Endothelial cell of umbilical vein (primary cell): ENCODE measurements at regions not wholly inside any gene's neighbourhood (a gene's known extent, or its start where the extent isn't known, plus 50 kb on each side); places are given as distances from the start of the nearest gene placed in this dataset.

Source experiments
- EZH2 ChIP-seq: IDR thresholded peaks from 2 replicates; pipeline ENCODE4 v1.6.1; 2012; ENCODE audit warnings: borderline replicate concordance, low read depth, mild to moderate bottlenecking, moderate library complexity, low read length, inconsistent platforms; ENCODE audit not compliant: severe bottlenecking
- TF ChIP-seq, protein P1 (sequence below), 2 donors: IDR thresholded peaks; 1 replicate in 1 of 2; 2 replicates in 1 of 2; pipeline ENCODE4 v1.5.1; 2011; ENCODE audit warnings: low read length in 2 of 2, mild to moderate bottlenecking in 2 of 2, moderate library complexity in 2 of 2, control low read depth in 1 of 2, inconsistent platforms in 1 of 2, low read depth in 1 of 2; ENCODE audit not compliant: insufficient read depth in 1 of 2; ENCODE audit errors: extremely low read depth in 1 of 2

DNA sequence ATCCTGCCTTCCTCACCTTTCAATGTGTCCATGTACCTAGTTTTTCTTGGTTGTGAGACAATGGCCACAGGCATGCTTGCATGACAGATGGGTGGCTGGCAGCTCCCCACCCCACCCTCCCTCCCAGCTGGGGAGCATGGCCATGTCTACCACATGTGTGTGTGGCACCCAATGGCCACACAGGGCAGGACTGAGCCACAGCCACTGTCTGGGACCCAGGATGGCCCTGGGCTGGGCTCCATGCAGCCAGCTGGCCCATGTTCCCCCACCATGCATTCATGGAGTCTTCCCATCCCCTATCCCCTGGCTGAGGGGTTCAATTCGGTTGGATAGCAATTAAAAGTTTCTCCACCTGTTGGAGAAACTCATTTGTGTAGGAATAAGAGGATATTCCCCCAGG lies 566.0 kb upstream of the USP15 start:
- TF ChIP-seq, protein P1, sequence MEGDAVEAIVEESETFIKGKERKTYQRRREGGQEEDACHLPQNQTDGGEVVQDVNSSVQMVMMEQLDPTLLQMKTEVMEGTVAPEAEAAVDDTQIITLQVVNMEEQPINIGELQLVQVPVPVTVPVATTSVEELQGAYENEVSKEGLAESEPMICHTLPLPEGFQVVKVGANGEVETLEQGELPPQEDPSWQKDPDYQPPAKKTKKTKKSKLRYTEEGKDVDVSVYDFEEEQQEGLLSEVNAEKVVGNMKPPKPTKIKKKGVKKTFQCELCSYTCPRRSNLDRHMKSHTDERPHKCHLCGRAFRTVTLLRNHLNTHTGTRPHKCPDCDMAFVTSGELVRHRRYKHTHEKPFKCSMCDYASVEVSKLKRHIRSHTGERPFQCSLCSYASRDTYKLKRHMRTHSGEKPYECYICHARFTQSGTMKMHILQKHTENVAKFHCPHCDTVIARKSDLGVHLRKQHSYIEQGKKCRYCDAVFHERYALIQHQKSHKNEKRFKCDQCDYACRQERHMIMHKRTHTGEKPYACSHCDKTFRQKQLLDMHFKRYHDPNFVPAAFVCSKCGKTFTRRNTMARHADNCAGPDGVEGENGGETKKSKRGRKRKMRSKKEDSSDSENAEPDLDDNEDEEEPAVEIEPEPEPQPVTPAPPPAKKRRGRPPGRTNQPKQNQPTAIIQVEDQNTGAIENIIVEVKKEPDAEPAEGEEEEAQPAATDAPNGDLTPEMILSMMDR (IDR thresholded peaks at IDR 0.05; ENCODE audit: extremely low read depth in 1 of 2, insufficient read depth in 1 of 2, low read depth in 1 of 2, low read length in 2 of 2), result no peak
- no peak for TF ChIP-seq EZH2
